Loucy (cell line): ENCODE measurements at regions not wholly inside any gene's neighbourhood (a gene's known extent, or its start where the extent isn't known, plus 50 kb on each side); places are given as distances from the start of the nearest gene placed in this dataset.

Experiments
- H2AFZ ChIP-seq: fragments of 200-600 bp; sonication (generic); 2 replicates; pipeline ENCODE4 v1.6.0; 2016; ENCODE audit warnings: antibody characterized with exemption, mild to moderate bottlenecking, low read length, moderate library complexity
- H3F3A ChIP-seq: fragments of 200-600 bp; 2 replicates; pipeline ENCODE4 v1.6.0; 2016; ENCODE audit warnings: antibody characterized with exemption, low read depth, mild to moderate bottlenecking
- H3K27me3 ChIP-seq: fragments of 200-600 bp; sonication (generic); 2 replicates; pipeline ENCODE4 v1.6.1; 2014; ENCODE audit warnings: low read length, mild to moderate bottlenecking; ENCODE audit not compliant: insufficient read depth, poor library complexity, severe bottlenecking
- H3K36me3 ChIP-seq: fragments of 200-600 bp; sonication (generic); 2 replicates; pipeline ENCODE4 v1.6.1; 2016; ENCODE audit warnings: low read length; ENCODE audit not compliant: insufficient read depth
- H3K4me1 ChIP-seq: fragments of 200-600 bp; sonication (generic); 2 replicates; pipeline ENCODE4 v1.5.1; 2014; ENCODE audit warnings: low read length, mild to moderate bottlenecking; ENCODE audit not compliant: insufficient read depth, poor library complexity, severe bottlenecking
- H3K4me2 ChIP-seq: fragments of 200-600 bp; sonication (generic); 2 replicates; pipeline ENCODE4 v1.6.0; 2014; ENCODE audit warnings: antibody characterized with exemption, low read length, low read depth, mild to moderate bottlenecking; ENCODE audit not compliant: poor library complexity, severe bottlenecking
- H3K4me3 ChIP-seq: fragments of 200-600 bp; sonication (generic); 2 replicates; pipeline ENCODE4 v1.5.1; 2014; ENCODE audit warnings: low read length, mild to moderate bottlenecking, mixed read lengths; ENCODE audit not compliant: poor library complexity, severe bottlenecking
- H3K79me2 ChIP-seq: fragments of 200-600 bp; sonication (generic); 2 replicates; pipeline ENCODE4 v1.6.1; 2014; ENCODE audit warnings: low read length; ENCODE audit not compliant: insufficient read depth
- H3K9ac ChIP-seq: fragments of 200-600 bp; sonication (generic); 2 replicates; pipeline ENCODE4 v1.6.0; 2014; ENCODE audit warnings: mild to moderate bottlenecking, low read depth, low read length, moderate library complexity; ENCODE audit not compliant: poor library complexity, severe bottlenecking
- H3K9me2 ChIP-seq: fragments of 200-600 bp; sonication (generic); replicated peaks from 2 replicates; pipeline ENCODE4 v1.6.1; 2016; ENCODE audit warnings: low read depth, low read length, mixed read lengths
- H3K9me3 ChIP-seq: fragments of 200-600 bp; sonication (generic); 2 replicates; pipeline ENCODE4 v1.6.1; 2014; ENCODE audit warnings: mild to moderate bottlenecking, antibody characterized with exemption, low read length, low read depth; ENCODE audit not compliant: insufficient read depth
- H4K20me1 ChIP-seq: fragments of 200-600 bp; sonication (generic); 2 replicates; pipeline ENCODE4 v1.6.0; 2014; ENCODE audit warnings: antibody characterized with exemption, low read length, mild to moderate bottlenecking; ENCODE audit not compliant: insufficient read depth, poor library complexity, severe bottlenecking
- CTCF ChIP-seq: fragments of 200-600 bp; sonication (generic); conservative IDR thresholded peaks from 2 replicates; pipeline ENCODE4 v1.5.1; 2014; ENCODE audit warnings: mild to moderate bottlenecking, antibody characterized with exemption, low read length
- EZH2phosphoT487 ChIP-seq: fragments of 200-600 bp; IDR thresholded peaks from 2 replicates; pipeline ENCODE4 v1.6.1; 2018; ENCODE audit warnings: antibody characterized with exemption, mild to moderate bottlenecking, moderate library complexity, borderline replicate concordance

GRCh38 chr4:89531932-89532640 is 224.5 kb upstream of the GPRIN3 start:
- H3K79me2 ChIP-seq: no peaks in the 10 kb centered on the region
- H4K20me1 ChIP-seq: no peaks in the 10 kb centered on the region
- no peaks in the 10 kb centered on the region for H3K27me3 ChIP-seq
- no peaks in the 10 kb centered on the region for H3K9me3 ChIP-seq
- peaks cover 15% of the 10 kb centered on the region for H3K4me1 ChIP-seq
- TF ChIP-seq CTCF (no peak), EZH2phosphoT487 (no peak)
- H3F3A ChIP-seq: peaks cover 5% of the 10 kb centered on the region
- H3K9me2 ChIP-seq: no peaks in the 10 kb centered on the region
- H3K4me3 ChIP-seq: no peak overlapping the region
- no peak overlapping the region for H3K9ac ChIP-seq
- H2AFZ ChIP-seq: no peak overlapping the region
- H3K4me2 ChIP-seq: no peak overlapping the region
- no peaks in the 10 kb centered on the region for H3K36me3 ChIP-seq

- H3K4me1 ChIP-seq: peaks cover 10% of the 10 kb centered on the region
- peak overlapping the region; percentile 38 for H3K4me2 ChIP-seq
- no peaks in the 10 kb centered on the region for H3K79me2 ChIP-seq
- H3K9me3 ChIP-seq: no peaks in the 10 kb centered on the region; the same call in 1 of the 2 replicates
- H3K4me3 ChIP-seq: peak overlapping the region; percentile 1
- H3K36me3 ChIP-seq: no peaks in the 10 kb centered on the region
- H3K27me3 ChIP-seq: no peaks in the 10 kb centered on the region
- no peaks in the 10 kb centered on the region for H4K20me1 ChIP-seq
- no peak overlapping the region for H2AFZ ChIP-seq
- no peaks in the 10 kb centered on the region for H3K9me2 ChIP-seq
- TF ChIP-seq EZH2phosphoT487 (no peak; the same call in 1 of the 2 replicates), CTCF (peak; percentile 44)
- H3K9ac ChIP-seq: no peak overlapping the region
- peaks cover 5% of the 10 kb centered on the region for H3F3A ChIP-seq
Measured at GRCh38 chr4:89528526-89529133, 221.0 kb upstream of the GPRIN3 start.

- Histone ChIP-seq H4K20me1 (no peaks in the 10 kb centered on the region), H3K4me1 (no peaks in the 10 kb centered on the region)
- TF ChIP-seq CTCF: no peak
- no peak for TF ChIP-seq EZH2phosphoT487
Measured at GRCh38 chr4:89521826-89522225, 214.2 kb upstream of the GPRIN3 start.

More at GRCh38 chr4:89521826-89522225, 214.2 kb upstream of the GPRIN3 start:
- no peaks in the 10 kb centered on the region for H3K9me2 ChIP-seq
- H2AFZ ChIP-seq: no peak overlapping the region
- H3K36me3 ChIP-seq: no peaks in the 10 kb centered on the region
- no peak overlapping the region for H3K4me2 ChIP-seq
- H3F3A ChIP-seq: no peaks in the 10 kb centered on the region
- H3K9me3 ChIP-seq: no peaks in the 10 kb centered on the region; the same call in 1 of the 2 replicates
- H3K4me3 ChIP-seq: no peak overlapping the region
- no peaks in the 10 kb centered on the region for H3K79me2 ChIP-seq
- H3K9ac ChIP-seq: no peak overlapping the region
- no peaks in the 10 kb centered on the region for H3K27me3 ChIP-seq
